Uterus (tissue), 2 donors: ENCODE measurements at regions not wholly inside any gene's neighbourhood (a gene's known extent, or its start where the extent isn't known, plus 50 kb on each side); places are given as distances from the start of the nearest gene placed in this dataset.

Source experiments
- CTCF ChIP-seq, 4 experiments: fragments of 200-600 bp in 2 of 4; fragments of 450-650 bp in 2 of 4; sonication (generic) in 2 of 4; IDR thresholded peaks; one replicate each; pipeline ENCODE4 v1.5.1; 2016 to 2019; ENCODE audit warnings: antibody characterized with exemption in 4 of 4, mild to moderate bottlenecking in 2 of 4, moderate library complexity in 1 of 4
- POLR2A ChIP-seq, 2 donors: fragments of 450-650 bp; IDR thresholded peaks; one replicate each; pipeline ENCODE4 v1.6.1; 2016; ENCODE audit warnings: antibody characterized with exemption in 2 of 2, mild to moderate bottlenecking in 1 of 2, moderate library complexity in 1 of 2

- TF ChIP-seq POLR2A (IDR thresholded peaks at IDR 0.05): no peak
- TF ChIP-seq CTCF (IDR thresholded peaks at IDR 0.05): no peak
Measured at GRCh38 chr6:137647762-137648447, 153.7 kb upstream of the OLIG3 start.
